Kidney capillary endothelial cell (primary cell): ENCODE measurements at regions not wholly inside any gene's neighbourhood (a gene's known extent, or its start where the extent isn't known, plus 50 kb on each side); places are given as distances from the start of the nearest gene placed in this dataset.

Experiments
- DNase-seq: peaks from one replicate; pipeline ENCODE4 v3.0.0-alpha.2; 2018; ENCODE audit warnings: low spot score

DNA sequence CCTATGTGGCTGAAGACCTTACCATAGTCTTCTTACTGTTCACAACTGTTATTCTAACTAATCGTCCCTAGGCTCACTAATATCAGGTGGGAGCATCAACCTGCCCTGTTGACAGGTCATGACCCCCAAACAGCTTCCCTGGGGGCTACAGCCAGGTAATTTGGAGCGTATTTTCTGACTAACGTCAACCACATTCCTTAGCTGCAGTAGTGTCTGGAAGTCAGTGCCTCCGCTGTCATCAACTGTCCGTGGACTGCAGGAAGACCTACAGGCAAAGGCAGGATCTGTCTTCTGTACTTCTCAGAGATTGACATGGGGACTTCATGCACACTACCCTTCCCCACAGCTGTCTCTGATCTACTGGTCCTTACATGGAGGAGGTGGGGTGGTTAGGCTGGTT is 456.9 kb downstream of the BCL11A start:
- no peak for DNase-seq

GRCh38 chr2:60095903-60096302 is 457.6 kb downstream of the BCL11A start:
- DNase-seq: no peak

DNA sequence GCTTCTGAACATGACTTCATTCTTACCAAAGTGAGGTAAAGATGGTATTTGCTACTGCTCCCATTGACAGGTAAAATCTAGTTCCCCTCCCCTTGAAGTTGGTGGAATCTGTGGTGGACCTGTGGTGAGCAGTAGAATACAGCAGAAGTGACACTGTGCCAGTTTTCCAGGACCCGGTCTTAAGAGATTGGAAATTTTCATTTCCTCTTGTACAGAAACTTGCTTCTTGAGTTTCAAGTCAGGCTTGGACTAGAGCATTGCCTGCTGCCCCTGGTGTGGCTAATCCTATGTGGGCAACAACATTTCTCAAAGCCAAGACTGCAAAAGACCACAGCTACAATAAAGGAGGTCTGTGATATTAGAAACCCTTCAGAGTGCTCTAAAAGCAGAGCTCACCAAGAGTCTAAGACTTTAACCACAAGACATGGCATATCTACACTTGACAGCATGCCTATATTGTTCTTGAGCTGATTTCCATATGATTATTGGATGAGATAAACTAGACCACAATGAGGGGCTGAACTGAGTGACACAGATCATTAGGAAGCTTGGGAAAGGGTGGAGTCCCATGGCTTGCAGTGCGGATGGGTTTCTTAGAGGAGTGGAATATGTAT is 458.1 kb downstream of the BCL11A start:
- DNase-seq: no peak

DNA sequence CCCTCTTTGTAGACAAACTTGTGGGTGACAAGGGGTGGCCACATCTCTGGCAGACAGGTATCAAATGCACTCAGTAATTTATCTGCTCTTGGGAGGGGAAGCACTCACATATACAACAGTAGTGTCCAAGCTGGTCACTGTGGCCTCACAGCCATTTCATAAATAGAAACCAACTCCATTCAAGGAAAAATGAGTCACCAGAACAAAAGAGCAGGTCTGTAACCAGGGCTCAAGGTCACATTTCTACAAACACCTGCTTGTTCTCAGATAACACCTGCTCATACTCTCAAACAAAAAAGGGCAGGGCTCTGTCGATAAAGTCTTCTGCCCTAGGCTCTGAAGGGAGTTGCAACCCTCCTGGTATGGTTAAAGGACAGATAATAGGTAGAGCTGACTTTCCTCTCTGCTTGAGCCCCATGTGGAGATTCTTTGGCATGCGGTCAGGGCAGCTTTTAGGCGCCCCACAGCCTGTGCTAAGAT is 459.0 kb downstream of the BCL11A start:
- no peak for DNase-seq

DNA sequence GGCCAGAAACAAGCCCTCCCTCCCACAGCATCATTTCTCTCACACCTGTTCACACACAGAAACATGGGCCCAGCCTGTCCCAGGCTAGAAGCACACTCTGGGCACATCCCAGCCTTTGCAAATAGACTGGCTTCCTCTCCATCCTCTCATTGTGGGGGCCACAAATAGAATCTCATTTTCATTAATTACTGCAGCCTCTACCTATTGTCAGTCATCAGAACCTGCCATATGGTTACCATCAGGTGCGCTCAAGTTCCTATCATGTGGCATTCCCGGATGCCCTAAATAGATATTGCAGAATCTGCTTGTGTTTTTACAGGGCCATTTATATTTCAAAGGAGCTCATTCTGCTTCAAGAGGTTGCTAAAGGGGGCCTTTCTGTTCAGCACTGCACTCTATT is 460.7 kb downstream of the BCL11A start:
- DNase-seq: no peak

DNA sequence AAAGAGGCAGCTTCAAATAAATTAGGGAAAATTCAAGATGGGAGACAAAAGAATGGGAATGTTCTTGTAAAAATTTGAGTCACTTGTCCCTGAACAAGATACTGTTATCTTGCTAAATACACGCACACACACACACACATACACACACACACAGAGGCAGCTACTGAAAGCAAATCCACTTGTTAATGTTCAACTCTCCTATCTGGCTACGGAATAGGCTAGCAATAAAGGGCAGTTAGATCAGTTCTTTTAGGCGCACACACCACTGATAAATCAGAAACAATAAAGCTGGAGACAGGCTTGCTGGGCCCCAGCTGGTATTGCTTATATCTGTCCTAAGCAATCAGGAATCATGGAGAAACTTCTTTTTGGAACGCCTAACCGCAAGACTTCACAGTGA is 461.6 kb downstream of the BCL11A start:
- no peak for DNase-seq

- no peak for DNase-seq
These were observed 462.2 kb downstream of the BCL11A start for GRCh38 chr2:60091266-60091665.

DNA sequence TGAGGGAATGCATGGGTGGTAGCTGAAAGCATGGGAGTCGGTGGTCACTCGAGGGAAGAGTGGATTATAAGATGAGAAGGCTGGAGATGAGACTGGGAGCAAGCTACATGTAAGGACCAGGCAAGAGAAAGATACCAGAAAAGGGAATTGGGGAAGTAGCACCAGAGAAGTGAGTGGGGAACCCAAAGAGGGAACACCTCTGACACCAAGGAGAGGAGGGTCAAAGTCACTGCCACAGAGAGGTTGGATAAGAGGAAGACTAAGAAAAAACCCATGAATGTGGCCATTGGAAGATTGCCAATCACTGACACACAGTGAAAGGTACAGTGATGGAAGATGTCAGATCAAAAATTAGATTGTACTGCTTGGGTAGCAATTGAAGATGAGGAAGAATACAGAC is 473.9 kb downstream of the BCL11A start:
- no peak for DNase-seq

DNA sequence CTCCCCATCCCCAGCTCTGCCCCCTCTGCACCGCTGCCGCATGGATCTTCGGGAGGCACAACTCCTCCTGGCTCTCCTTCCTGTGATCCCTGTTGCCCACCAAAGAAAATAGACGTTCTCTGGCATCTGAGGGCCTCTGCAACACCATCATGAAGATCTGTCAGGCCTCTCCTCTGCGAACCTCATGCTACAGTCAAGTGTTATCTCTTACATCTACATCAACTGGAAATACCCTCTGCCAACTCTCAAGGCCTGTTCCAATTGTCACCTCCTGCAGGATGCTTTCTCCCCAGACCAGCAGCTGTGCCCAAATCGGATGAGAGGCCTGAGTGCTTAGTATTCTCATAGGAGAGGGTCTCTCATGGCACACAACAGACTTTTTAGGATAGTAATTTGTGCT is 478.4 kb downstream of the BCL11A start:
- no peak for DNase-seq

DNA sequence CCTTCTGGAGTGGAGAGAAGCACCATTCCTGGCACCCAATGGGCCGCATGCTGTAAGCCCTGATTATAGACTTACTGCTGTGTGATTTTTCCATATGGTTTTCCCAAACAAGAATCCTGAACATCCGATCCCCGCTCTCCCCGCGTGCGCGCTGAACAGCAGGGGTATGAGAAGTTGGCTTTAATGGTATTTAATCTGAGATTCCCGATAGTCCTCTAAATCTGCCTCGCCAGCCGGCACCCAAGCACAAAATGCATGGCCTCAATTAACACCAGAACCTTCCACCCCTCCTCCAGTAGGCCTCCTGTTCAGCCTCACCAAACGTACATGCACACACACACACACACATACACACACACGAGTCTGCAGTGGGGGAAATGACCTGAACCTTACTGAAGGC is 480.3 kb downstream of the BCL11A start:
- no peak for DNase-seq

DNA sequence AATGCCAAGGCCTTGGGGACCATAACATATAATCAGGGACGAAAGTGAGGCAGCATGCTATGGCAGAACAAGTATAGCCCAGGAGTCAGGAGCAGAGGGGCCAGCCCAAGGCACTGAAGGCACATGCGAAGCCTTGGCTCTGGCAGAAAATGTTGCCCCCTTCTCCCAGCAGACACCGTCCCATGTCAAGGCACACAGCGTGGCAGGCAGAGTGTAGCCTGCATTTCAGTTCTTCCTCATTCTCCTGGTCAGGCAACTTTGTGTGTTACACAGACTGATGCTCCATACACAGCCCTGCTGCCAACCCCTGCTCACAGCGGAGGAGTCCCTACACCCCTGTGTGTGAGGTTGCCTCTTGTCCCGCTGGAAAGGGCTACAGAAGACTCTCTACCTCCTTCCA is 480.8 kb downstream of the BCL11A start:
- DNase-seq: no peak

DNA sequence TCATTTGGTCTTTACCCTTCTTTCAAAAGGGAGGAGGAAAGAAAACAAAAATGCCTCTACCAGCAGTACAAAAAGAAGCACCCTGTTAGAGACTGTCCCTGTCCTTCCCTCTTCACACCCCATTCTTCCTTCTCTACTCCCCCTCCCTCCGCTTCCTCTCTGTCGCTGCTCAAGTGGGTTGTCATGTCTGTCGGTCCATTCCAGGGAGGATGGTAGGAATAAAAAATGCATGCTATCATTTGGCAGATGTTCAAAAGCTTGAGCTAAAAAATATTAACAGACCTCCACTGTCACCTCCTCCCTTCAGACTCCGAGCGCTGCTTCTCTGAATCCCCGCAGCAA is 482.0 kb downstream of the BCL11A start:
- no peak for DNase-seq

DNA sequence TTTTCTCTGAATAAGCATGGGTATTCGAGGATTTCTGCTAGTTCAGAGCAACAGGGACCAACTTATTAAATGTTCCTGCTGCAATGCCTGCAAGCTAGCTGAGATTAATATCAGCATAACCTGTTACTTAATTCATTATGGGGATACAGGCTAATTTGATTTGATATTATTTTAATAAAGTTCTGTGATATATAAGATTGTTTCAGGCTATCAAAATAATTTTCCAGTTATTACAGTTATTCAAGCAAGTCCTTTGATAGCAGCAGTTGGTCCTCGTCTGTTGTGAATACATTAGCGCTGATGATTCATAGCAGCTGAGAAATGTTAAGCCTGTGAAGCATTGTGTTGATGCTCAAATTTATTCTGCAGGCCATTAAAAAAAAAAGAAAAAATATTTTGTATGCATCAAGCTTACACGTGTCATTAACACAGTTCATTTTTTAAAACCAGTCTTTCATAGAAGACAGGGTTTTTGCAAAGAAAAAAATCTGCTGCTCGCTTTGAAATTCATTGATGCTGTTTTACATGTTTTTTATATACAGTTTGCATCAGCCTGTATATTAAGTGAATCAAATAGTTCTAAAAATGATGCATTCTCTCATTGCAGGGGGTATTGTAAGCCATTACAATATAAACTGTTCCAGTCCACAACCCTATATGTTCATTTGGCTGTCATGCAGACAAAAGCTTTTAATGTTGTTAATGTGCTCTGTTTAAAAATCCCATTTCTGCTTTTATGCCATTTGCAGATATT is 482.5 kb downstream of the BCL11A start:
- no peak for DNase-seq

DNA sequence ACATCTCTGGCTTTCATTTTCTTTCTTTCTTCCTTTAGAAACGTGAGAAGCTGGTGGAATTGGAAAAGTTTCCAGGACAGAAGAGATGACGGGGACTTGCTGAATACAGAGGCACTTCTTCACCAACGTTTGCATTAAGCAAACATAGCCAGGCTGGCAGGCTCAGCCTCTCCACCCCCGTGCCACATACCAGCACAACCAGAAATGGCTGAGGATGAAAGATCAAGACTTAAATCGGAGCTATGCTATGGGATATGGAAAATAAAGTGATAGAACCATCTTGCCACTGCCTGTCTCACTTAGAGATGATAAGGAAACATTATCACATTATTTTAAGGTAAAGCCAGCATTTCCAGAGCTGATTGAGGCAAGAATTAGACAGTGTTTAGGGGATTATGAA is 483.3 kb downstream of the BCL11A start:
- DNase-seq: no peak

GRCh38 chr2:60068755-60069154 is 484.7 kb downstream of the BCL11A start:
- DNase-seq: no peak

- DNase-seq: no peak
These were observed 486.4 kb downstream of the BCL11A start for GRCh38 chr2:60067006-60067405.

DNA sequence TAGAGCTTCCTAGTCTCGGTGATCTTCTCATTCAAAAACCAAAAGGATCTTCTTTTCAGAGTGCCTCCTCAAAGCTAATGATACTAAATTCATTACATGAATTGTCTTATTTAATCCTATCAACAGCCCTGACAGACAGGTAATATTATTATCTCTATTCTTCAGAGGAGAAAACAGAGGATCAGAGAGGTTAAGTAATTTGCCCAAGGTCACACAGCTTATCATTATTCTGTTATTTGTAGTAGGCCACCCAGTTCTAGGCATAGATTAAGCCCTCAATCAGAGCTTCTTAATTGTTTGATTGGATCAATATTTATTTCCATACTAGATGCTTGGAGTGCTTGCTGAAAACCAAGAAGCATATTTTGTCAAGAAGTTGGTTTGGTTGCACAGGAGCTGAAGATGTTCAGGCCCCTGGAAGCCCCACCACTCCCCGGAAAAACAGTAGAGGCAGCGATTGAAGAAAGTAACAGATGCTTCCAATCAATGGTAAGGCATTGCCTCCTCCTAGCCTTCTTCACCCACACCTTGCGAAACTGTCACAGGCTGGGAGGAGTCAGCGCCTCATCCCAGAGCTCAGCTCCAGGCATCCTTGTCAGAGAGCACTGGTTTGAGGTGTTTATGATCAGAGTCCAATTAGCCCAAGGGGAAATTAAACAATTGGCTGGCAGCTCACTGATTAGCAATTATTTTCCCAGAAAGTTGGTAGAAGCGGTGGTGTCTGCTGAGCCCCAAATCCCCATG is 487.2 kb downstream of the BCL11A start:
- DNase-seq: no peak

- DNase-seq: no peak
These were observed 488.6 kb downstream of the BCL11A start for GRCh38 chr2:60064687-60065389.

DNA sequence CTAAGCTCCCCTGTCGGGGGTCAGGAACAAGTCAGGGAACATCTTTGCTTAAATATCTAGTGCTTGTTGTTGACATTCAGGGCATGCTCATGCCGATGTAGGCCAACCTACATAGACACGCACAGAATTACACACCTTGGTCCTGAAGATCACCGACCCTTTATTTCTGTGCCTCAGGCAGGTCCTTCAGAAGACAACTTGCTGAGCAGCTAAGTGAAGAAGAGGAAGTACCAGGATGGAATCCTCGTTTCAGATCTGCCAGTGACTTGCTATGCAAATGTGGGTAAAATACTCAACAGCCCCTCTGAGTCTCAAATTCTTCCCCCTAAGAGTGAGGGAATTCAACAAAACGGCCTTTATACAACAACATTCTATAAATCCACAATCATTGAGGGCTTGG is 494.7 kb downstream of the BCL11A start:
- DNase-seq: no peak

DNA sequence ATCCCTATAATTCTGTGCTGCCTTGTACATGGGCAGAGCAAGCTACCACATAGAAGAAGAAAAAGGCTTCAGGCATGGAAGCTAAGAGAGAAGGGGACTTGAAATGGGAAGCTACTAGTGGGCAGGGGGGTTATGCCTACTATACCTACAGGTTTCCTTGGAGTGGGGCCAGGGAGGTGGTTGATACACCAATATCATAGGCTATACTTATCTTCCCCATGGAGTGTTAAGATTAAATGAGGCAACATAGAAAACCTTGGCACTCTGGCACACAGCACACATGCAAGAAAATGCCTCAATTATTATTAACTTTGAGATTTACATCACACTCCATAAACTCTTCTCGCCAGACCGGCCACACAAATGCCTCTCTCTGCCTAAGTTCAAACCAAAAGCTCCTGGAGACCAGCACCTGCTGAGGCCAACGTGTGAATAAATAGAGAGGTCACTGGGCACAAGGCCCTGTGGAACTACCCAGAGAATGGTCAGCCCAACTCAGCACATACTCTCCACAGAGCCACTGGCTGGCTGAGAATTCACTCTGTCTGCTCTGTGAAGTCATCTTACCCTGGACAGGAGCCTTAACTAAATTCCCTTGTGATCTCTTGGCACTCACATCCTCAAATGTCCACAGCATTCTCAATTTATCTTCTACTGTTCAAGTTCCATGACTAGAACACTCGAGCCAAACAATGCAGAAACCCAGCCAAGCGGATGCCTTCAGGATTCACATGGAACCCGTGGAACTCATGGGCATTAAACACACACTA is 498.7 kb downstream of the BCL11A start:
- no peak for DNase-seq

DNA sequence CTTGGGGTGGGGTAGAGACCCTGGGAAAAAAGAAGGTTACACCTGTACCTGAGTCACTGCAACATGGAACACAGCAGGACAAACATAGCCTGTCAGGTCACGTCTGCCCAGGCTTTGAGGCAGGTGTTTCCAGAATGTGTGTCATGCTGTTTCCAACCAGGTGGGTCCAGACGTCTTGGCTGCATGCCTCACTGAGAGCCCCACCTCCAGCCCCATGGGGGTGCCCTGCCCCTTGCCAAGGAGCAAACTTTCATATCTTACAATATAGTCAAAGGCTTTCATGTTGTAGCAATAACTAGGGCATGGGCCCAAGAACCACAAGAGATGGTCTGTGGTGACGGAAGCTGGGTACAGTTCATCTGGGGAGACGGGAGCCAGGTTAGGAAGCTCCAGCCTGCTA is 499.7 kb downstream of the BCL11A start:
- DNase-seq: no peak

DNA sequence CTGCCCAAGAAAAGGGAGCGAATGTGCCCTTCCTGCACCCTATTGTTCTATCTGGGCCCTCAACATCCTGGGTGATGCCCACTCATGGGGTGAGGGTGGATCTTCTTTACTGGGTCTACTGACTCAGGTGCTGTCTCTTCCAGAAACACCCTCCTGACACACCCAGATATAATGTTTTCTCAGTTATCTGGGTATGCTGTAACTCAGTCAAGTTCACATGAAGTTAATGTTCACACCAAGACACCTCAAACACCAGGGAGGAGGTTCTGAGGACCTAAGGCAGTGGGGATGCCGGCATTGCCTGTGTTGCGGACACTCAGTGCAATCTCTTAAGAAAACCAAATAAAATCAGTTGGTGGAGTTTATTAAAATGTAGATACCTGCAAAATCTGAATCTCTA is 500.9 kb downstream of the BCL11A start:
- no peak for DNase-seq
